AG09319 (cell line): ENCODE measurements at regions not wholly inside any gene's neighbourhood (a gene's known extent, or its start where the extent isn't known, plus 50 kb on each side); places are given as distances from the start of the nearest gene placed in this dataset.
"Not testable (repeated sequence)": the region's sequence is repeated elsewhere in the genome, so short reads cannot be mapped to it uniquely, and the experiment has no call there.

Experiments used
- DNase-seq: peaks from one replicate; pipeline ENCODE4 v3.0.0-alpha.2; 2010; ENCODE audit warnings: low read depth; ENCODE audit errors: extremely low read depth
- TF ChIP-seq, protein P1 (sequence below): IDR thresholded peaks from 2 replicates; pipeline ENCODE4 v1.5.1; 2011; ENCODE audit warnings: low read depth, mild to moderate bottlenecking, inconsistent platforms, low read length, moderate library complexity

DNA sequence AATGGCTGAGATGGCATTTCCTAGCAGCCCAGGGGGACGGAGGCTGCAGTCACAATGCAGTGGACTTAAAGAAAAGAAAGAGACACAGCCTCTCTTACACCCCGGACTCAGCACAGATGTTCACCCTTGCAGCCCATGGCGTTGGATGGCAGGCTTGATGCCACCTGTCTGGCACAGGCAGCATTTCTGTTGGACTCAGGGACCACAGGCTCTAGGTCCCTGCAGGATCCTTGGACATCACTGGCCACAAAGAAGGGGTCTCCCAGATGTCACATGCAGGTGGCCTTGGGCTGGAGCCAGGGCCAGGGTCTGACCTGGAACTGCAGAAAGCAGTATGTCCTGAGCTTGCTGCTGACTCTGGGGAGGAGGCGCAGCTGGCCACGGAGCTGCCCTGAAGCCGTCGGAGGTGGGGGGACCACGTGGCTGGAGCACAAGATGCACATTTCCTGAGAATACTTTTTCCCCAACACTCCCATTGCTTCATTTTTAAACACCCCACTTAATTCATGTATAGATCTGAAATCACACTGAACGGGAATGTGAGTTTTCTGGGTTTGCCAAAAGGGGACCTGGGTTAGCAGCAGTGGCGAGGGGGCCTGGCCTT lies 102.3 kb upstream of the SULF2 start:
- TF ChIP-seq, protein P1, sequence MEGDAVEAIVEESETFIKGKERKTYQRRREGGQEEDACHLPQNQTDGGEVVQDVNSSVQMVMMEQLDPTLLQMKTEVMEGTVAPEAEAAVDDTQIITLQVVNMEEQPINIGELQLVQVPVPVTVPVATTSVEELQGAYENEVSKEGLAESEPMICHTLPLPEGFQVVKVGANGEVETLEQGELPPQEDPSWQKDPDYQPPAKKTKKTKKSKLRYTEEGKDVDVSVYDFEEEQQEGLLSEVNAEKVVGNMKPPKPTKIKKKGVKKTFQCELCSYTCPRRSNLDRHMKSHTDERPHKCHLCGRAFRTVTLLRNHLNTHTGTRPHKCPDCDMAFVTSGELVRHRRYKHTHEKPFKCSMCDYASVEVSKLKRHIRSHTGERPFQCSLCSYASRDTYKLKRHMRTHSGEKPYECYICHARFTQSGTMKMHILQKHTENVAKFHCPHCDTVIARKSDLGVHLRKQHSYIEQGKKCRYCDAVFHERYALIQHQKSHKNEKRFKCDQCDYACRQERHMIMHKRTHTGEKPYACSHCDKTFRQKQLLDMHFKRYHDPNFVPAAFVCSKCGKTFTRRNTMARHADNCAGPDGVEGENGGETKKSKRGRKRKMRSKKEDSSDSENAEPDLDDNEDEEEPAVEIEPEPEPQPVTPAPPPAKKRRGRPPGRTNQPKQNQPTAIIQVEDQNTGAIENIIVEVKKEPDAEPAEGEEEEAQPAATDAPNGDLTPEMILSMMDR: no peak
- DNase-seq: no peak

DNA sequence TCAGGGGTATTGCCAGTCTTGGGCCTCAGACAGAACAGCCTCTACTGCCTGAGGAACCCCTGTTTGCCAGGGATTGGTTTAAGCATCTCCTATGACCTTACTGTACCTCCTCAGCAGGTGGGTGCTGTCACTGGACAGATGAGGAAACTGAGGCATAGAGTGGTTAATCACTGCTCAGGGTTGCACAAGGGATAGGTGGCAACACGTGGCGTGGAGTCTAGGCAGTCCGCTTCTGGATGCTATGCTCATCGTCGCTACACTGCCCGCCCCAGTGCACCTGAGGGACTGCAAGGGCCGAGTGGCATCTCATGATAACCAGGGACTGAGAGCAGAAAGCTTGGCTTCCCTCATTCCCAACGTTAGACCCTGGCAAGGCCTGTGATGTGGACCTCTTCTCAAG lies 101.8 kb upstream of the SULF2 start:
- no peak for DNase-seq
- TF ChIP-seq, protein P1: no peak

DNA sequence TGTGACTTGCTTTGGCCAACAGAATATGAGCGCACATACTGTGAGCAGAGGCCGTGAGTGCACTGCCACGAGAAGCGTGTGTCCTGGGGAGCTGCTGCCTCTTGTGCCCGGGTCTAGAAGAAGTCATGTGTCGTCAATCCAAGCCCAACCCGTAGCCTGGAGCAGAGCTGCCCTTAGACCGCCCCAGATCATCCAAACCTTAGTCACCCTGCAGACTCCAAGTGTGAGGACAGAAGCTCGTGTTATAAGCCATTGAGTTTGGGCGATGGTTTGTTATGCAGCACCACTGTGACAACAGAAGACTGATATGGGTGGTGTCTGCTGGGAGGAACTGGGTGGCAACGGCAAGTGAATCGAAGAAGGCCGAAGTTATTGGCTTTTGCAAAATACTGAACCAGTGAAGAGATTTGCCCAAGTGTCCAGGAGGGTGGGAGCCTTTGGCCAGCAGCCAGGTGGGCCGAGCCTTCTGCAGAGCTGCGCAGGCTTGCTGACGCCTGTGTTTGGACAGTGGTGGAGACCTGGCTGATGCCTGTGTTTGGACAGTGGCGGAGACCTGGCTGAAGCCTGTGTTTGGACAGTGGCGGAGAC lies 101.3 kb upstream of the SULF2 start:
- DNase-seq: no peak
- TF ChIP-seq, protein P1: no peak

DNA sequence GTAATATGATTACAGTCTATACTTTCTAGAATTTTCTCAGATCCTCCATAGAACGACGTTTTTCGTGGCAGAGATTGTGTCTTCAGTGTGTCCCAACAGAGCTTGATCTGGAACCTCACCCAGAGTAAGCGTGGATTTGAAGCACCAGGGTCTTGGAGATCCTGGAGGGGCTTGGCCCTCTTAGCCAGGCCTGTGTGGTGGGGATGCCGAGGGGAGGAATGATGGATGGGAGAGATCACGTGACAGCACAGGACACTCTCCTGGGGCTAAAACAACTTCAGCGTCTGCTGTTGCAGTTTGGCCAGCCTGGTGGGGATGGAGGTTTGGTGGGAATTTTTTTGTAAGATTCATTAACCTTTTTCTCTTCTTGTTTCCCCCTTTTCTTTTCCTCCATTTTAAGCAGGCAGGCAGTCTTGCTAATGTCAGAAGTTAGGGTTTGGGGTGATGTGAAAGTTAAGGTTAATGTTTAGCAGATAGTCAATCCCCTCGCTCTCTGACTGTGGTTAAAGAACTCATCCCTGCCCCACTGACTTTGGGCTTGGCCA lies 100.7 kb upstream of the SULF2 start:
- DNase-seq: no peak
- TF ChIP-seq, protein P1: no peak

DNA sequence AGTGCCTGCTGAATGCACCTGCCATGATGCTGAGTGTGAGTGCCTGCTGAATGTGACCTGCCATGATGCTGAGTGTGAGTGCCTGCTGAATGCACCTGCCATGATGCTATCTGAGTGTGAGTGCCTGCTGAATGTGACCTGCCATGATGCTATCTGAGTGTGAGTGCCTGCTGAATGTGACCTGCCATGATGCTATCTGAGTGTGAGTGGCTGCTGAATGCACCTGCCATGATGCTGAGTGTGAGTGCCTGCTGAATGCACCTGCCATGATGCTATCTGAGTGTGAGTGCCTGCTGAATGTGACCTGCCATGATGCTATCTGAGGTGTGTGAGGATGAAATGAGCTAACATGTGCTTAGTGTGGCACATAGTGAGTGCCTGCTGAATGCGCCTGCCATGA lies 98.7 kb upstream of the SULF2 start:
- not testable (repeated sequence) for DNase-seq

DNA sequence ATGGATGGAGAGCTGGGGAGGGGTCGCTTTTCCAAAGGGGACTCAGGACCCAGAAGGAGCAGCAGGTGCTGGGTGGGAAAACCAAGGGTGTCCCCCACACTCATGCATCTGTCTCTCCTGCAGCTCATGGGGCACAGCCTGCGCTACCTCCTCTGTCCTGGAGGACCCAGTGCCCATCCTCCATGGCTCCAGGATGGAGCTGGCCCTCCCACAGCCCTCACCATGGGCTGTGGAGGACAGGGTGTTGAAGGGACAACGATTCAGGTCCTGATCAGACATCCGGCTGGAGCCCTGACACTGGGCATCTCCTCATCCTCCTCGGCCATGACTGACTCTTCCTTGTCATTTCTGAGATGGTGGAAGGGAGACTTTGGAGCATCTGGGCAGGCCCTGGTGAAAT lies 97.9 kb upstream of the SULF2 start:
- TF ChIP-seq, protein P1: no peak
- no peak for DNase-seq

DNA sequence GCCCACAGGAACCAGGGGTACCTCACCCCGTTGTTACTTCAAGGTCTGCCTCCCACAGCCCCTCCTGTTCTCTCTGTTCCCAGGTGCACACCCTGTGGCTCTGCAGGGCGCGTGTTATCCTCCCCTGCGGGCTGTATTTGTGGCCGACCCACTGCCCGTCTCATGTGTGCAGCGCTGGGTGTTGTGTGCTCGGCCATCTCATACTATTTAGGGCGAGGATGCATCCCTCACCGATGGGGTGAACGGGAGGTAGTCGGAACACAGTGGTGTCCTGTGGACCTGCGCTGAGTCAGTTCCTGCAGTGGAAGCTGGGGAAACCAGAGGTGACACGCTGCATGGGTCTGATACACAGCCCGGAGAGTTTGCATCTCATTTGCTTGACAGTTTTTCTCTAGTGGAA lies 94.5 kb upstream of the SULF2 start:
- TF ChIP-seq, protein P1: no peak
- DNase-seq: no peak

DNA sequence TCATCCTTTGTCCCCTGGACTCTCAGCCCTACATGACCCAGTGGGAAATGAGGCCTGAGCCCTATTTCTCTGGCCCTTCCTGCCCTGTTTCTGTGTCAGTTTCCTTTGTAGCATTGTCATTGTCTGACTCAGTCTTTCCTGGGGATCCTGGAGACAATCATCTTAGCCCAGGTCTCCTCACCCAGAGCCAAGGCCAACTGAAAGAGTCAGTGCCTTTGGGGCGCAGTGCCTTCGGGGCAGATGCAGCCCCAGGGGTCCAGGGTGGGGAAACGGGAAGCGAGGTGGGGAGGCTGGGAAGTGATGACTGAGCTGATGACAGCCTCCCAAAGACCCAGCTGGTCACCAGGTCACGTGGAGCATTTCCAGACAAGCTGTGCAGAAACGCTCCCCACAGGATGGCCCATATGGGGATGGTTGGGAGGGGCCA lies 93.3 kb upstream of the SULF2 start:
- TF ChIP-seq, protein P1: no peak
- no peak for DNase-seq
